Panc1 (cell line): ENCODE measurements at regions not wholly inside any gene's neighbourhood (a gene's known extent, or its start where the extent isn't known, plus 50 kb on each side); places are given as distances from the start of the nearest gene placed in this dataset.

Source experiments
- ATAC-seq: fragments of 200-7000 bp; cut with Tn5 transposase; 2 replicates; pipeline ENCODE4 v1.9.1; 2020; ENCODE audit warnings: mild to moderate bottlenecking, moderate library complexity
- BruUV-seq: library from RNA; stranded (reverse); fragments of 400-500 nt; replicated peaks from 2 replicates; lab custom pipeline; 2021; lab: Mats Ljungman, UMichigan
- CTCF ChIA-PET: fragments of 300-600 bp; sonication (Branson Sonifier 250); formaldehyde crosslinking; loops from one replicate; lab custom pipeline; 2022; ENCODE audit warnings: antibody characterized with exemption; lab: Charles Lee
- POLR2A ChIA-PET: fragments of 300-600 bp; sonication (Branson Sonifier 250); formaldehyde crosslinking; loops from one replicate; lab custom pipeline; 2022; ENCODE audit warnings: antibody characterized with exemption; lab: Charles Lee
- DNase-seq: peaks from one replicate; pipeline ENCODE4 v3.0.0-alpha.2; 2010; ENCODE audit warnings: low read depth, low spot score
- H3K27ac ChIP-seq: 2 replicates; pipeline ENCODE4 v1.5.1; 2011; ENCODE audit warnings: mild to moderate bottlenecking, low read length, inconsistent platforms
- H3K27me3 ChIP-seq: fragments of 200-500 bp; sonication (Bioruptor generic); 2 replicates; pipeline ENCODE4 v1.6.0; 2014; ENCODE audit warnings: low read length, inconsistent platforms; ENCODE audit not compliant: control insufficient read depth, insufficient read depth
- H3K36me3 ChIP-seq: fragments of 200-500 bp; sonication (Bioruptor generic); 2 replicates; pipeline ENCODE4 v1.5.1; 2014; ENCODE audit warnings: inconsistent platforms, mild to moderate bottlenecking, low read length, moderate library complexity; ENCODE audit not compliant: control insufficient read depth, insufficient read depth
- H3K4me1 ChIP-seq: 2 replicates; pipeline ENCODE4 v1.5.1; 2011; ENCODE audit warnings: inconsistent platforms, mild to moderate bottlenecking, low read length, moderate library complexity; ENCODE audit not compliant: control insufficient read depth, insufficient read depth
- H3K4me3 ChIP-seq, 2 experiments: 2 replicates each; pipeline ENCODE4 v1.5.1; 2011 to 2012; ENCODE audit warnings: low read depth in 2 of 2, low read length in 2 of 2, mild to moderate bottlenecking in 2 of 2, inconsistent platforms in 1 of 2, moderate library complexity in 1 of 2
- H3K9me3 ChIP-seq: fragments of 200-500 bp; sonication (Bioruptor generic); 2 replicates; pipeline ENCODE4 v1.5.1; 2014; ENCODE audit warnings: low read depth, mild to moderate bottlenecking, inconsistent platforms, low read length, moderate library complexity; ENCODE audit not compliant: control insufficient read depth, insufficient read depth
- POLR2AphosphoS5 ChIP-seq: IDR thresholded peaks from 2 replicates; pipeline ENCODE4 v1.6.1; 2012; ENCODE audit warnings: mild to moderate bottlenecking, low read depth, low read length, moderate library complexity
- SIN3A ChIP-seq: IDR thresholded peaks from 2 replicates; pipeline ENCODE4 v1.6.1; 2012; ENCODE audit warnings: low read depth, mild to moderate bottlenecking, low read length, moderate library complexity, borderline replicate concordance; ENCODE audit not compliant: insufficient read depth
- TCF7L2 ChIP-seq: IDR thresholded peaks from 2 replicates; pipeline ENCODE4 v1.6.1; 2011; ENCODE audit warnings: mild to moderate bottlenecking, low read depth, low read length, inconsistent platforms
- in situ Hi-C: cut with HindIII; loops from 2 replicates; pipeline ENCODE4 v1.10.0; 2016; ENCODE audit warnings: low sequenced_read_pairs, low pct_unique_long_range_greater_than_20kb
- intact Hi-C: fragments of 100-400 bp; cut with micrococcal nuclease; formaldehyde crosslinking; loops from one replicate; pipeline ENCODE4 v1.10.0; 2022; ENCODE audit not compliant: unreplicated experiment
- TF ChIP-seq, protein P1 (sequence below), 2 experiments: IDR thresholded peaks; 2 replicates each; pipeline ENCODE4 v1.6.1; 2011 to 2012; ENCODE audit warnings: low read depth in 2 of 2, control low read depth in 1 of 2, low read length in 1 of 2, mild to moderate bottlenecking in 1 of 2, moderate library complexity in 1 of 2; ENCODE audit not compliant: insufficient read depth in 1 of 2
- TF ChIP-seq, protein P2 (sequence below): fragments of 450-650 bp; IDR thresholded peaks from 2 replicates; pipeline ENCODE4 v1.5.1; 2017; ENCODE audit warnings: mild to moderate bottlenecking

DNA sequence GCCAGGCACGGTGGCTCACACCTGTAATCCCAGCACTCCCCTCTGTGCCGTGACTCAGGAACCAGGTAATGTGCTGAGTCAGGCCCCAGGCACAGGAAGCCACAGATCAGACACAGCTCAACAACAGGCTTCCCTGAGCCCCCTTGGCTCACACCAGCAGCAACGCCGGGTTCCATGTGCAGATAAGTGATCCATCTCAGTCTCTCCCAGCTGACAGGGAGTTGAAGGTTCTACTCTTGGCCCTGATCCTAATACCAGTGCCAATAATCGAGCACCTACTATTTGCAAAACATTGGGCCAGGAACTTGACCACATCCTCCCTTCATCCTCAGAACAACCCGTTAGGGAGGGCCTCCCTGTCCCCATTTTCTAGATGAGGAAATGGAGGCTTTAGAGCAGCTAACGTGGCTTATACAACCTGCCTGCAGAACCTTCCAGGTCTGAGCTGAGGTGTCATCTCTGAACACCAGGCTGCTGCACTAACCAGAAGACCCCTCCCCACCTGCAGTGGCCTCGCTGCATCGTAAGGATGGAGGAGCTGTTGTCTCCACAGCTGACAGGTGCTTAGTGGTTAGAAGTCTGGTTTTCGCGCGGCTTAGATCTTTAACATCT, 64.8 kb upstream of the AMZ2 start:
- DNase-seq, result no peak
- intact Hi-C loops, result no loop called here
- no peak for ATAC-seq
- in situ Hi-C loops, result no loop called here
- Histone ChIP-seq H3K4me3 (no peak overlapping the region), H3K27me3 (no peaks in the 10 kb centered on the region), H3K27ac (no peak overlapping the region), H3K36me3 (no peaks in the 10 kb centered on the region), H3K4me1 (no peaks in the 10 kb centered on the region), H3K9me3 (no peaks in the 10 kb centered on the region)
- BruUV-seq, result no TSS peak
- ChIA-PET POLR2A (no interaction called here), CTCF (no interaction called here)
- TF ChIP-seq SIN3A, result no peak
- no peak for TF ChIP-seq POLR2AphosphoS5
- TF ChIP-seq, protein P1, sequence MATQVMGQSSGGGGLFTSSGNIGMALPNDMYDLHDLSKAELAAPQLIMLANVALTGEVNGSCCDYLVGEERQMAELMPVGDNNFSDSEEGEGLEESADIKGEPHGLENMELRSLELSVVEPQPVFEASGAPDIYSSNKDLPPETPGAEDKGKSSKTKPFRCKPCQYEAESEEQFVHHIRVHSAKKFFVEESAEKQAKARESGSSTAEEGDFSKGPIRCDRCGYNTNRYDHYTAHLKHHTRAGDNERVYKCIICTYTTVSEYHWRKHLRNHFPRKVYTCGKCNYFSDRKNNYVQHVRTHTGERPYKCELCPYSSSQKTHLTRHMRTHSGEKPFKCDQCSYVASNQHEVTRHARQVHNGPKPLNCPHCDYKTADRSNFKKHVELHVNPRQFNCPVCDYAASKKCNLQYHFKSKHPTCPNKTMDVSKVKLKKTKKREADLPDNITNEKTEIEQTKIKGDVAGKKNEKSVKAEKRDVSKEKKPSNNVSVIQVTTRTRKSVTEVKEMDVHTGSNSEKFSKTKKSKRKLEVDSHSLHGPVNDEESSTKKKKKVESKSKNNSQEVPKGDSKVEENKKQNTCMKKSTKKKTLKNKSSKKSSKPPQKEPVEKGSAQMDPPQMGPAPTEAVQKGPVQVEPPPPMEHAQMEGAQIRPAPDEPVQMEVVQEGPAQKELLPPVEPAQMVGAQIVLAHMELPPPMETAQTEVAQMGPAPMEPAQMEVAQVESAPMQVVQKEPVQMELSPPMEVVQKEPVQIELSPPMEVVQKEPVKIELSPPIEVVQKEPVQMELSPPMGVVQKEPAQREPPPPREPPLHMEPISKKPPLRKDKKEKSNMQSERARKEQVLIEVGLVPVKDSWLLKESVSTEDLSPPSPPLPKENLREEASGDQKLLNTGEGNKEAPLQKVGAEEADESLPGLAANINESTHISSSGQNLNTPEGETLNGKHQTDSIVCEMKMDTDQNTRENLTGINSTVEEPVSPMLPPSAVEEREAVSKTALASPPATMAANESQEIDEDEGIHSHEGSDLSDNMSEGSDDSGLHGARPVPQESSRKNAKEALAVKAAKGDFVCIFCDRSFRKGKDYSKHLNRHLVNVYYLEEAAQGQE (IDR thresholded peaks at IDR 0.05; ENCODE audit: insufficient read depth in 1 of 2, low read depth in 2 of 2, low read length in 1 of 2), result no peak
- no peak for TF ChIP-seq TCF7L2
- TF ChIP-seq, protein P2, sequence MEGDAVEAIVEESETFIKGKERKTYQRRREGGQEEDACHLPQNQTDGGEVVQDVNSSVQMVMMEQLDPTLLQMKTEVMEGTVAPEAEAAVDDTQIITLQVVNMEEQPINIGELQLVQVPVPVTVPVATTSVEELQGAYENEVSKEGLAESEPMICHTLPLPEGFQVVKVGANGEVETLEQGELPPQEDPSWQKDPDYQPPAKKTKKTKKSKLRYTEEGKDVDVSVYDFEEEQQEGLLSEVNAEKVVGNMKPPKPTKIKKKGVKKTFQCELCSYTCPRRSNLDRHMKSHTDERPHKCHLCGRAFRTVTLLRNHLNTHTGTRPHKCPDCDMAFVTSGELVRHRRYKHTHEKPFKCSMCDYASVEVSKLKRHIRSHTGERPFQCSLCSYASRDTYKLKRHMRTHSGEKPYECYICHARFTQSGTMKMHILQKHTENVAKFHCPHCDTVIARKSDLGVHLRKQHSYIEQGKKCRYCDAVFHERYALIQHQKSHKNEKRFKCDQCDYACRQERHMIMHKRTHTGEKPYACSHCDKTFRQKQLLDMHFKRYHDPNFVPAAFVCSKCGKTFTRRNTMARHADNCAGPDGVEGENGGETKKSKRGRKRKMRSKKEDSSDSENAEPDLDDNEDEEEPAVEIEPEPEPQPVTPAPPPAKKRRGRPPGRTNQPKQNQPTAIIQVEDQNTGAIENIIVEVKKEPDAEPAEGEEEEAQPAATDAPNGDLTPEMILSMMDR, result no peak

DNA sequence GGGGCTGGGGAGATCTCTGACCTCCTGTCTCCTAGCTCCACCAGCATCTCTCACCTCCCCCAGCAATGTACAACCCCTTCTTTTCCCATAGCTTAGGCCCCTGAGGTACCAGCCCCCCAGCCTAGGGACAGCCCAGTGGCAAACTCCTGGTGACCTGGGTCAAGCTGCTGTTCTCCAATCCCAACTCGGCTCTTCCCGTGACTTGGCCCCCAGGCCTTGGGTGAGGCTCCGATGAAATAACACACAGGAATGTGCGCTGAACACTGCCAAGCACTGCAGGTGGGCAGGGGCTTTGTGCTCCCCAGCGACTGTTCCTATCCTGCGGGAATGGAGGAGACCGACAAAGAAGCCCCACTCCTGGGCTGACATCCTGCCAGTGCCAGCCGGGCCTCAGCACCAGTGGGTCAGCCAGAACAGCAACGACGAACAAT, 63.7 kb upstream of the AMZ2 start:
- CTCF ChIA-PET, result no interaction called here

More for the DNA sequence above, 63.7 kb upstream of the AMZ2 start:
- Histone ChIP-seq H3K36me3 (no peaks in the 10 kb centered on the region), H3K27ac (no peak overlapping the region), H3K4me3 (no peak overlapping the region), H3K27me3 (no peaks in the 10 kb centered on the region), H3K4me1 (no peaks in the 10 kb centered on the region), H3K9me3 (no peaks in the 10 kb centered on the region)
- POLR2A ChIA-PET, result no interaction called here
- in situ Hi-C loops, result no loop called here
- TF ChIP-seq SIN3A (no peak), POLR2AphosphoS5 (no peak), TCF7L2 (no peak)
- TF ChIP-seq, protein P2, result no peak
- TF ChIP-seq, protein P1 (IDR thresholded peaks at IDR 0.05; ENCODE audit: insufficient read depth in 1 of 2, low read depth in 2 of 2, low read length in 1 of 2), result no peak
- intact Hi-C loops, result no loop called here
- ATAC-seq, result no peak
- DNase-seq, result no peak
- no TSS peak for BruUV-seq
